ENCODE measurements at regions not wholly inside any gene's neighbourhood (a gene's known extent, or its start where the extent isn't known, plus 50 kb on each side); places are given as distances from the start of the nearest gene placed in this dataset.

GRCh38 chr3:153291059-153291685, 129.1 kb downstream of the RAP2B start:
- in situ Hi-C loops (cut with HindIII; ENCODE audit: low pct_unique_long_range_greater_than_20kb, low sequenced_read_pairs), result no loop called here
- no peak for DNase-seq (ENCODE audit: low read depth)

DNA sequence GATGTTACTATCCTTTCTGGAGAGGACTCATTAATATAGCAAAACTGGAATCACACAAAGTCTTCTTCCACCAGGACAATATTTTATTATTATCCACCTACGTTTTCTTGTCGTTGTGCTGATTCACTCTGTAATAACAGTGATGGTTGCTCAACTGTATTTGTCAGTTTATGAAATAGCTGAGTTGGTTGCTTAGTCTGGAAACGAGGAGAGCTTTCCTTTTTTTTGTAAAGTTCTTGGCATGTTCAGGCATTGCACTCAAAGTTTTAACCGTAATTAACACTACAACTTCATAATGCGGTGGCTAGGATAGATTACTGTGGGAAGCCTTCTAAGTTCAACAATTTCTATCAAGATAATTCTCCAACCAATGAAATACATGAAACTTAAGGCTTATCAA, 131.2 kb downstream of the RAP2B start:
- DNase-seq (ENCODE audit: low read depth), result no peak
- in situ Hi-C loops (cut with HindIII; ENCODE audit: low pct_unique_long_range_greater_than_20kb, low sequenced_read_pairs), result no loop called here

DNA sequence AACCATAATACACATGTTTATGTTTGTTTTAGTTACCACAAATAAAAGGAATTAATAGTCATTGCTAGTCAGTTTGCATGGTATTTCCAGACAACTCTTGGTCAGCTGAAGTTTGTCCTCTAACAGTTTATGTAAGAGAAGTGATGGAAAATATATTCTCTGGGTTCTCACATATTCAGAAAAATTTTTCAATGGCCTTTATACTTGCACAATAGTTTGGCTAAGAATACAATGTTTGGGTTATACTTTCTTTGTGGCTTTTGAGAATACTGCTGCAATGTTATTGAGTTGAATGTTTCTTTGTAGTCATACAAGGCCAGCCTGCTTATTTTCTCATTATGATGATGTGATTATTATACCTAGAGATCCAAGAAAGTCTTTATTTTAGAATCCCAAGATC, 133.9 kb downstream of the RAP2B start:
- in situ Hi-C loops (cut with HindIII; ENCODE audit: low pct_unique_long_range_greater_than_20kb, low sequenced_read_pairs), result no loop called here
- no peak for DNase-seq (ENCODE audit: low read depth)

GRCh38 chr3:153305189-153305588, 143.2 kb downstream of the RAP2B start:
- DNase-seq (ENCODE audit: low read depth), result no peak

GRCh38 chr3:153311541-153311940, 149.5 kb downstream of the RAP2B start:
- DNase-seq (ENCODE audit: low read depth), result no peak
- in situ Hi-C loops (cut with HindIII; ENCODE audit: low pct_unique_long_range_greater_than_20kb, low sequenced_read_pairs), result no loop called here

More at GRCh38 chr3:153305189-153305588, 143.2 kb downstream of the RAP2B start:
- in situ Hi-C loops (cut with HindIII; ENCODE audit: low pct_unique_long_range_greater_than_20kb, low sequenced_read_pairs), result no loop called here

DNA sequence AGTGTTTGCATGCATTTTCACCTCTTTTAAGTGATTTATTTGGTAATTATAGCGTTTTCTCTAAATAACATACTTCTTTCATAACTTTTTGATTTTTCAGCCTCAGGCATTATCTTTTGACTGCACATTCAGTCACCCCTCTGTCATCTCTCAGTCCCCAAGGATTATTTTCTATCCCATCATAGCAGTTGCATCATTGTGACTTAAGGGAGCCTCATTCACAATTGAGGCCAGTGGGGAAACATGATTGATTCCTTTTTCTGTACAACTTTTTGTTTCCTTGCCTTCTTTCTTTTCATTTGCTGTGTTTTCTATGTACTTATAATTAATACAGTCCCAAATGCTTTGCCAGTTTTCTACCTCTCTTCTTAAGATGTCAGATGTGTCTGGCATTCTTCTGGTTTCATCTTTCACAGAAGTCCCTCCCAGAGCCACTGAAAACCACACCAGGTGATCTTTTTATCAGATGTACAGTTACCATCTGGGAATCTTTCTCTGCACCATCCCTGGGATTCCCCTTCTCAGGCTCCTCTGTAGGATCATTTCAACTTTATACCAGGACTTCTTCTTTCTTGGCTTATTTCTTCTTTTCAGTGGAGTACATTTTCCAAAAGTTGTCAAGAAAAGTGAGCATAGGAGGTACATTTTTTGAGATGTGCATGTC, 151.4 kb downstream of the RAP2B start:
- in situ Hi-C loops (cut with HindIII; ENCODE audit: low pct_unique_long_range_greater_than_20kb, low sequenced_read_pairs), result no loop called here
- DNase-seq (ENCODE audit: low read depth), result no peak

- in situ Hi-C loops (cut with HindIII; ENCODE audit: low pct_unique_long_range_greater_than_20kb, low sequenced_read_pairs), result no loop called here
These were observed 152.0 kb downstream of the RAP2B start for GRCh38 chr3:153314038-153314437.

GRCh38 chr3:153315781-153316180, 153.8 kb downstream of the RAP2B start:
- in situ Hi-C loops (cut with HindIII; ENCODE audit: low pct_unique_long_range_greater_than_20kb, low sequenced_read_pairs), result no loop called here
- no peak for DNase-seq (ENCODE audit: low read depth)

More at GRCh38 chr3:153314038-153314437, 152.0 kb downstream of the RAP2B start:
- no peak for DNase-seq (ENCODE audit: low read depth)

GRCh38 chr3:153319705-153320554, 157.9 kb downstream of the RAP2B start:
- in situ Hi-C loops (cut with HindIII; ENCODE audit: low pct_unique_long_range_greater_than_20kb, low sequenced_read_pairs), result no loop called here
- no peak for DNase-seq (ENCODE audit: low read depth)

DNA sequence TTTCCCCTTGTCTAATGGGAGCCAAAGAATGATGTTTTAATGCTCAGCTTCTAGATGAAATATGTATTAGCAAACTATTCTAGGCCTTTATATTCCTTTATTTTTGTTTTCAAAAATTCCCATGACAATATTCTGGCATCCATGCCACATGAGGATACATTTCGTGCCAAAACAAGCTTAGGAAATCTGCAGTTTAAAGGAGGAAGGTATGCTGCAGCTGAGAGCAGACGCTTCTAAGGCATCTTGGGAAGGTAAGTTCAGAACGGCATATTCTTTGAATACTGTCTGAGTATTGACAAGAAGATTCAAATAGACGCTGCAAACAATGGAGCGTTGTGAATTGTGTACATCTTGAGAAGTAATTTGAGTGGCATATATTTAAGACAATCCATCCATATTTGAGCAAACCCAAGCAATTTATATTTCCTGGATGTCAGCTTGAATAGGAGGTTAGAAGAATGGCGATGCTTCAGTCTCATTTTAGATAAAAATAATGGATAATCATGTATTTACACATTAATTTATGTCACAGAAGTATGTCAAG, 158.6 kb downstream of the RAP2B start:
- in situ Hi-C loops (cut with HindIII; ENCODE audit: low pct_unique_long_range_greater_than_20kb, low sequenced_read_pairs), result no loop called here
- DNase-seq (ENCODE audit: low read depth), result no peak

- in situ Hi-C loops (cut with HindIII; ENCODE audit: low pct_unique_long_range_greater_than_20kb, low sequenced_read_pairs), result no loop called here
- no peak for DNase-seq (ENCODE audit: low read depth)
These were observed 166.7 kb downstream of the RAP2B start for GRCh38 chr3:153328690-153329089.

DNA sequence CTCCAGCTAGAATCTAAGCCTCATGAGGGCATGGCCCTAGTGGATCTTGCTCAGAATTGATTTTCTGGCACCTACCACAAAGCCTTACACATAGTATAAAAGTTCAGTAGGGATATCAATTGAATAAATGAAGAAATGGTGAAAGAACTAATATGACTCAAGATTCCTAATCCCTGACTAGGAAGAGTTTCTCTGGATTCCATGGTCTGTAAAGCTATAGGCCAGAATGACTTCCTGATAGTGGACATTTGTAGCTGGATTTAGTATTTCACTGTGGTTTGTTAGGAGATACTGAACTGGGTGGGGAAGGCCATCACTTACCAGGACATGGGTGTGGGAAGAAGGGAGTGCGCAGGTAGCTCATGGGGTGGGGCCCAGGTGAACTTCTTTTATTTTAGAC, 168.9 kb downstream of the RAP2B start:
- DNase-seq (ENCODE audit: low read depth), result no peak
- in situ Hi-C loops (cut with HindIII; ENCODE audit: low pct_unique_long_range_greater_than_20kb, low sequenced_read_pairs), result no loop called here

- DNase-seq (ENCODE audit: low read depth), result no peak
- in situ Hi-C loops (cut with HindIII; ENCODE audit: low pct_unique_long_range_greater_than_20kb, low sequenced_read_pairs), result no loop called here
These were observed 169.7 kb downstream of the RAP2B start for GRCh38 chr3:153331676-153332075.

- in situ Hi-C loops (cut with HindIII; ENCODE audit: low pct_unique_long_range_greater_than_20kb, low sequenced_read_pairs), result no loop called here
These were observed 172.5 kb downstream of the RAP2B start for GRCh38 chr3:153334558-153334957.

DNA sequence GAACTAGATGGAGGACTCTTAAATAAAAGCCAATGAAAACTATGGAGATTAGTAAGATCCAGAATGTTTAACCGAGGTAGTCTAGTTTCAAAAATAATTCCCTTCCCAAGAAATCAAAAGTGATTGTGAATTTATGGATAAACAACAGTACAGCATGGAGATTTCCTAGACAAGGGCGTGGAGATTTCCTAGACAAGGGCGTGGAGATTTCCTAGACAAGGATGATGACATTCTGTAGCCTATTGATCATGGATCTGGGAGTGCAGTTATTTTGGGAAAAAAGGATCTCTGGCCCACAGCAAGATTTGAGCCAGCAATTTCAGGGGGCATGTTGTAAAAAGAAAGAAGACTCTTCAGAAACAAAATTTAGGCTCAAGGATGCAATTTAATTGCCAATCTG, 175.3 kb downstream of the RAP2B start:
- in situ Hi-C loops (cut with HindIII; ENCODE audit: low pct_unique_long_range_greater_than_20kb, low sequenced_read_pairs), result no loop called here
- DNase-seq (ENCODE audit: low read depth), result no peak

More at GRCh38 chr3:153334558-153334957, 172.5 kb downstream of the RAP2B start:
- no peak for DNase-seq (ENCODE audit: low read depth)

GRCh38 chr3:153338487-153338886, 176.5 kb downstream of the RAP2B start:
- in situ Hi-C loops (cut with HindIII; ENCODE audit: low pct_unique_long_range_greater_than_20kb, low sequenced_read_pairs), result no loop called here
- DNase-seq (ENCODE audit: low read depth), result no peak

- DNase-seq (ENCODE audit: low read depth), result no peak
- in situ Hi-C loops (cut with HindIII; ENCODE audit: low pct_unique_long_range_greater_than_20kb, low sequenced_read_pairs), result no loop called here
These were observed 177.0 kb downstream of the RAP2B start for GRCh38 chr3:153339065-153339464.

GRCh38 chr3:153343988-153344782, 182.2 kb downstream of the RAP2B start:
- DNase-seq (ENCODE audit: low read depth), result no peak
- in situ Hi-C loops (cut with HindIII; ENCODE audit: low pct_unique_long_range_greater_than_20kb, low sequenced_read_pairs), result no loop called here

Data from Caki2 (cell line).